Psoas muscle (tissue), 7 donors: ENCODE measurements at regions not wholly inside any gene's neighbourhood (a gene's known extent, or its start where the extent isn't known, plus 50 kb on each side); places are given as distances from the start of the nearest gene placed in this dataset.

Experiments
- ATAC-seq, 4 donors: fragments of 200-7000 bp; cut with Tn5 transposase; one replicate each; pipeline ENCODE4 v1.9.1; 2020; ENCODE audit warnings: moderate library complexity in 3 of 4, mild to moderate bottlenecking in 2 of 4
- DNase-seq, 2 donors: peaks; one replicate each; pipeline ENCODE4 v3.0.0-alpha.2; 2020
- H3K27ac ChIP-seq: fragments of 200-600 bp; one replicate; pipeline ENCODE4 v1.8.0; 2022
- H3K27me3 ChIP-seq, 3 donors: fragments of 200-600 bp in 1 of 3; one replicate each; pipeline versions ENCODE4 v1.6.1 to v1.8.0; 2013 to 2022; ENCODE audit warnings: low read length in 2 of 3, mild to moderate bottlenecking in 2 of 3, moderate library complexity in 1 of 3; ENCODE audit not compliant: insufficient read depth in 3 of 3
- H3K36me3 ChIP-seq, 2 donors: fragments of 200-600 bp in 1 of 2; one replicate each; pipeline versions ENCODE4 v1.6.1 to v1.8.0; 2013 to 2022; ENCODE audit warnings: low read depth in 1 of 2, mild to moderate bottlenecking in 1 of 2, moderate library complexity in 1 of 2; ENCODE audit not compliant: insufficient read depth in 1 of 2
- H3K4me1 ChIP-seq: fragments of 200-600 bp; one replicate; pipeline ENCODE4 v1.8.0; 2022
- H3K4me3 ChIP-seq: fragments of 200-600 bp; one replicate; pipeline ENCODE4 v1.8.0; 2022; ENCODE audit warnings: mild to moderate bottlenecking
- H3K9me3 ChIP-seq: fragments of 200-600 bp; one replicate; pipeline ENCODE4 v1.8.0; 2022
- CTCF ChIP-seq: fragments of 200-600 bp; IDR thresholded peaks from one replicate; pipeline ENCODE4 v1.8.0; 2022; ENCODE audit warnings: antibody characterized with exemption
- WGBS, 3 donors: extraction: QIAGEN DNeasy Blood & Tissue Kit; methylation state at CpG; one replicate each; pipeline versions ENCODE4 v1.1.6 to v1.1.7; 2013; 5-methylcytosine and 5-hydroxymethylcytosine counted together
- intact Hi-C, 2 donors: fragments of 100-400 bp; cut with DNase I; formaldehyde crosslinking; loops; one replicate each; pipeline versions ENCODE4 v1.11.0 to v1.14.2; 2022
- donor health status: healthy with polysubstance abuse.
- donor health status: DM: no; HTN: no; CAD: no; lungs with moderate emphysema.
- donor health status: Bipolar disorder and iron deficiency.
- donor health status: healthy.
- donor health status: DM: yes; HTN: yes; CAD: no.
- donor health status: DM: no; HTN: no; CAD: no.
- donor health status: DM: yes; HTN: yes; CAD: no.

GRCh38 chr17:72365857-72366414, 245.1 kb downstream of the SOX9 start:
- no peak overlapping the region for H3K27ac ChIP-seq
- no peaks in the 10 kb centered on the region for H3K9me3 ChIP-seq
- H3K27me3 ChIP-seq, result peaks cover 0 to 2% (median 0%) of the 10 kb centered on the region in 3 donors
- ATAC-seq, result no peak
- no peak for TF ChIP-seq CTCF
- no peak for DNase-seq
- H3K36me3 ChIP-seq, result no peaks in the 10 kb centered on the region
- no peaks in the 10 kb centered on the region for H3K4me1 ChIP-seq
- intact Hi-C loops, result no loop called here
- WGBS, 3 donors, result 67 to 74% (median 68%) methylated on average over 6 of the region's 6 CpGs
- H3K4me3 ChIP-seq, result no peak overlapping the region

- whole genome bisulfite sequencing, 3 donors, result 79 to 84% (median 84%) methylated on average over 2 of the region's 2 CpGs
- H3K27me3 ChIP-seq, result no peaks in the 10 kb centered on the region
- DNase-seq (no peak), ATAC-seq (no peak)
- intact Hi-C loops, result no loop called here
- H3K4me1 ChIP-seq, result no peaks in the 10 kb centered on the region
- H3K27ac ChIP-seq, result no peak overlapping the region
- H3K4me3 ChIP-seq, result no peak overlapping the region
- H3K36me3 ChIP-seq, result no peaks in the 10 kb centered on the region
- TF ChIP-seq CTCF, result no peak
- no peaks in the 10 kb centered on the region for H3K9me3 ChIP-seq
These were observed 245.8 kb downstream of the SOX9 start for GRCh38 chr17:72366626-72367025.

- ATAC-seq (no peak), DNase-seq (no peak)
- TF ChIP-seq CTCF, result no peak
- Histone ChIP-seq H3K9me3 (no peaks in the 10 kb centered on the region), H3K36me3 (no peaks in the 10 kb centered on the region), H3K4me1 (peaks cover under 1% of the 10 kb centered on the region), H3K4me3 (no peak overlapping the region), H3K27ac (no peak overlapping the region), H3K27me3 (no peaks in the 10 kb centered on the region)
- intact Hi-C loops, result no loop called here
- 66 to 97% (median 91%) methylated on average over 3 to 4 of the region's 4 CpGs for WGBS, 3 donors
These were observed 247.4 kb downstream of the SOX9 start for GRCh38 chr17:72368191-72368590.

- ATAC-seq (no peak), DNase-seq (no peak)
- Histone ChIP-seq H3K4me1 (peaks cover 13% of the 10 kb centered on the region), H3K9me3 (no peaks in the 10 kb centered on the region), H3K36me3 (no peaks in the 10 kb centered on the region), H3K4me3 (no peak overlapping the region), H3K27ac (no peak overlapping the region), H3K27me3 (no peaks in the 10 kb centered on the region)
- TF ChIP-seq CTCF, result no peak
- intact Hi-C loops, result no loop called here
- WGBS, 3 donors, result 79 to 94% (median 81%) methylated on average over 7 of the region's 7 CpGs
These were observed 248.5 kb downstream of the SOX9 start for GRCh38 chr17:72369366-72369765.

- TF ChIP-seq CTCF, result no peak
- DNase-seq (no peak), ATAC-seq (no peak)
- 80 to 89% (median 88%) methylated on average over 4 of the region's 4 CpGs for WGBS, 3 donors
- no peaks in the 10 kb centered on the region for H3K36me3 ChIP-seq
- H3K4me1 ChIP-seq, result peaks cover 14% of the 10 kb centered on the region
- intact Hi-C loops, result no loop called here
- no peaks in the 10 kb centered on the region for H3K9me3 ChIP-seq
- H3K4me3 ChIP-seq, result no peak overlapping the region
- no peaks in the 10 kb centered on the region for H3K27me3 ChIP-seq
- H3K27ac ChIP-seq, result no peak overlapping the region
These were observed 250.0 kb downstream of the SOX9 start for GRCh38 chr17:72370819-72371218.
